ENCODE measurements at regions not wholly inside any gene's neighbourhood (a gene's known extent, or its start where the extent isn't known, plus 50 kb on each side); places are given as distances from the start of the nearest gene placed in this dataset.
"Not testable (repeated sequence)": the region's sequence is repeated elsewhere in the genome, so short reads cannot be mapped to it uniquely, and the experiment has no call there.

DNA sequence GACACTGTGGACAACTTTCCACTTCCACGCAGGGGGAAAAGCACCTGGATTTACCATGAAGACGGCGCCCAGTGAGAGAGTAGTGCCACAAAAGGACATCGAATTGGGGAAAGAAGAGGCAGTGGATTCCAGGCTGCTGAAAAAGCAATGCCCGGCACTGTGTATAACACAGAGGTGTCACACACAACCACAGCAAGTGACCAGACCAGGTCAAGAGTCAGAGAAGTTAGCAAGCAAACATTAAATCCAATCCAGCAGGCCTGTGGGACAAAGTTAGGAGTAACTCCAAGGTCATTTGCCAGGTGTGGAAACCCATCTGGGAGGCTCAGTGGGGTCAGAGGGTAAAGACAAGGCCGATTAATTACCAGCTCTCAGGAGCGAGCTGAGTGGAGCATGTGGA is 227.6 kb downstream of the BCL2L11 start:
- H3K9ac ChIP-seq (ENCODE audit: low read length); ATAC-seq; BruUV-seq (replicated peaks); H3K36me3 ChIP-seq (ENCODE audit: control insufficient read depth in 1 of 2, insufficient read depth in 2 of 2, low read length in 2 of 2); POLR2A ChIA-PET; RAD21 ChIA-PET (ENCODE audit: low non-redundant PET in 1 of 2, low total read pairs in 2 of 2, uncharacterized antibody in 2 of 2, unreplicated experiment in 2 of 2); CTCF ChIA-PET; H3K4me1 ChIP-seq (ENCODE audit: control insufficient read depth in 1 of 2, insufficient read depth in 2 of 2, low read length in 2 of 2); H3K4me2 ChIP-seq (ENCODE audit: low read length); H4K20me1 ChIP-seq (ENCODE audit: insufficient read depth); H3K4me3 ChIP-seq (replicated peaks in 1 of 2; ENCODE audit: low read depth in 1 of 2, low read length in 2 of 2); H3K27me3 ChIP-seq (ENCODE audit: insufficient read depth, low read length); H3K9me3 ChIP-seq (ENCODE audit: control insufficient read depth in 1 of 2, insufficient read depth in 1 of 2, low read depth in 1 of 2, low read length in 2 of 2); DNase-seq (ENCODE audit: low read depth, low spot score); H3K27ac ChIP-seq (ENCODE audit: low read depth, low read length); H3K79me2 ChIP-seq (ENCODE audit: insufficient read depth, low read length); H2AFZ ChIP-seq (ENCODE audit: low read depth, low read length, poor library complexity, severe bottlenecking); H3K9me2 ChIP-seq (ENCODE audit: insufficient read depth); intact Hi-C loops (cut with micrococcal nuclease): not testable (repeated sequence)

GRCh38 chr2:111355022-111355817 is 234.5 kb downstream of the BCL2L11 start:
- H3K9ac ChIP-seq (ENCODE audit: low read length); H3K4me1 ChIP-seq (ENCODE audit: control insufficient read depth in 1 of 2, insufficient read depth in 2 of 2, low read length in 2 of 2); DNase-seq (ENCODE audit: low read depth, low spot score); BruUV-seq (replicated peaks); H3K4me2 ChIP-seq (ENCODE audit: low read length); H3K27ac ChIP-seq (ENCODE audit: low read depth, low read length); ATAC-seq; H3K36me3 ChIP-seq (ENCODE audit: control insufficient read depth in 1 of 2, insufficient read depth in 2 of 2, low read length in 2 of 2); intact Hi-C loops (cut with micrococcal nuclease); H2AFZ ChIP-seq (ENCODE audit: low read depth, low read length, poor library complexity, severe bottlenecking); POLR2A ChIA-PET; H3K4me3 ChIP-seq (replicated peaks in 1 of 2; ENCODE audit: low read depth in 1 of 2, low read length in 2 of 2); H3K27me3 ChIP-seq (ENCODE audit: insufficient read depth, low read length); H3K79me2 ChIP-seq (ENCODE audit: insufficient read depth, low read length); CTCF ChIA-PET; H3K9me3 ChIP-seq (ENCODE audit: control insufficient read depth in 1 of 2, insufficient read depth in 1 of 2, low read depth in 1 of 2, low read length in 2 of 2); H3K9me2 ChIP-seq (ENCODE audit: insufficient read depth); RAD21 ChIA-PET (ENCODE audit: low non-redundant PET in 1 of 2, low total read pairs in 2 of 2, uncharacterized antibody in 2 of 2, unreplicated experiment in 2 of 2); H4K20me1 ChIP-seq (ENCODE audit: insufficient read depth): not testable (repeated sequence)

- H3K9ac ChIP-seq (ENCODE audit: low read length); H3K4me1 ChIP-seq (ENCODE audit: control insufficient read depth in 1 of 2, insufficient read depth in 2 of 2, low read length in 2 of 2); BruUV-seq (replicated peaks); H2AFZ ChIP-seq (ENCODE audit: low read depth, low read length, poor library complexity, severe bottlenecking); POLR2A ChIA-PET; H3K27ac ChIP-seq (ENCODE audit: low read depth, low read length); H4K20me1 ChIP-seq (ENCODE audit: insufficient read depth); intact Hi-C loops (cut with micrococcal nuclease); CTCF ChIA-PET; H3K4me2 ChIP-seq (ENCODE audit: low read length); H3K27me3 ChIP-seq (ENCODE audit: insufficient read depth, low read length); H3K9me3 ChIP-seq (ENCODE audit: control insufficient read depth in 1 of 2, insufficient read depth in 1 of 2, low read depth in 1 of 2, low read length in 2 of 2); H3K36me3 ChIP-seq (ENCODE audit: control insufficient read depth in 1 of 2, insufficient read depth in 2 of 2, low read length in 2 of 2); RAD21 ChIA-PET (ENCODE audit: low non-redundant PET in 1 of 2, low total read pairs in 2 of 2, uncharacterized antibody in 2 of 2, unreplicated experiment in 2 of 2); H3K79me2 ChIP-seq (ENCODE audit: insufficient read depth, low read length); H3K9me2 ChIP-seq (ENCODE audit: insufficient read depth); ATAC-seq; DNase-seq (ENCODE audit: low read depth, low spot score); H3K4me3 ChIP-seq (replicated peaks in 1 of 2; ENCODE audit: low read depth in 1 of 2, low read length in 2 of 2): not testable (repeated sequence)
Measured at GRCh38 chr2:111355823-111356511, 235.3 kb downstream of the BCL2L11 start.

DNA sequence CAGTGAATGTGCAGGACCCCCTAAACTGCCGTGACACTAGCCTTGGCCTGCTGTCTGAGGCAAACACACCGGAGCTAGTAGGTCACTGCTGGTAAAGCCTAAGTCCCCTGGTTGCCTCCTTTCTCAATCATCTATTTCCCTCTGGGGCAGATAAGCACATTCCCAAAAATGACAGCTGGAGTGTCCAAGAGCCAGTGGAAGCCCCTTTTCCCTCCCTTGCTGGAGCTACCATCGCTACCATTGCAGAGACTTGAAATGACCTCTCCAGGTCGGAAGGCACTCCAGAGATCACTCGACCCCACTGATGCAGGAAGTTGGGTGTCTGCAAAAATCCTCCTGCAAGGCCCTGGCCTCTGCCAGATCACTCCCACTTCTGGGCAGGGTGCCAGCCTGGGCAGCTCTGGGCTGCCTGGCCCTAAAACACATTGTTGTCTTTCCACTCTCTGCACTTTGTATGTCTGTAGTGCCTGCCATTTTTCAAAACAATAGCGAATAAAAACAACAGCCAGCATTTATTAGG is 235.9 kb downstream of the BCL2L11 start:
- H3K9me3 ChIP-seq (ENCODE audit: control insufficient read depth in 1 of 2, insufficient read depth in 1 of 2, low read depth in 1 of 2, low read length in 2 of 2); H3K27ac ChIP-seq (ENCODE audit: low read depth, low read length); BruUV-seq (replicated peaks); H3K27me3 ChIP-seq (ENCODE audit: insufficient read depth, low read length); RAD21 ChIA-PET (ENCODE audit: low non-redundant PET in 1 of 2, low total read pairs in 2 of 2, uncharacterized antibody in 2 of 2, unreplicated experiment in 2 of 2); DNase-seq (ENCODE audit: low read depth, low spot score); CTCF ChIA-PET; H3K9me2 ChIP-seq (ENCODE audit: insufficient read depth); H3K4me1 ChIP-seq (ENCODE audit: control insufficient read depth in 1 of 2, insufficient read depth in 2 of 2, low read length in 2 of 2); H3K79me2 ChIP-seq (ENCODE audit: insufficient read depth, low read length); H3K4me3 ChIP-seq (replicated peaks in 1 of 2; ENCODE audit: low read depth in 1 of 2, low read length in 2 of 2); intact Hi-C loops (cut with micrococcal nuclease); POLR2A ChIA-PET; H3K4me2 ChIP-seq (ENCODE audit: low read length); H4K20me1 ChIP-seq (ENCODE audit: insufficient read depth); H3K9ac ChIP-seq (ENCODE audit: low read length); H2AFZ ChIP-seq (ENCODE audit: low read depth, low read length, poor library complexity, severe bottlenecking); H3K36me3 ChIP-seq (ENCODE audit: control insufficient read depth in 1 of 2, insufficient read depth in 2 of 2, low read length in 2 of 2): not testable (repeated sequence)
- ATAC-seq, result peak; percentile 73

Data from HCT116 (cell line).